Keratinocyte (primary cell): ENCODE measurements at regions not wholly inside any gene's neighbourhood (a gene's known extent, or its start where the extent isn't known, plus 50 kb on each side); places are given as distances from the start of the nearest gene placed in this dataset.

Source experiments
- DNase-seq: peaks from one replicate; pipeline ENCODE4 v3.0.0-alpha.2; 2011; ENCODE audit warnings: low read depth, missing footprints, low spot score
- FAIRE-seq: peaks from 2 replicates; lab custom pipeline; 2011; peaks lifted over from hg19 to GRCh38; lab: Jason Lieb, UNC
- H2AFZ ChIP-seq: 2 replicates; pipeline ENCODE4 v1.6.0; 2012; ENCODE audit warnings: low read length, control low read depth, inconsistent platforms; ENCODE audit not compliant: control insufficient read depth
- H3K27ac ChIP-seq: 2 replicates; pipeline ENCODE4 v1.5.1; 2011; ENCODE audit warnings: low read length; ENCODE audit not compliant: control insufficient read depth, insufficient read depth
- H3K27me3 ChIP-seq: 3 replicates; pipeline ENCODE4 v1.6.0; 2011; ENCODE audit warnings: low read length; ENCODE audit not compliant: control insufficient read depth, insufficient read depth; ENCODE audit errors: extremely low read depth
- H3K36me3 ChIP-seq, 2 experiments: 2 replicates in 1 of 2; 3 replicates in 1 of 2; pipeline ENCODE4 v1.5.1; 2011; ENCODE audit warnings: low read length in 2 of 2, mild to moderate bottlenecking in 1 of 2; ENCODE audit not compliant: control insufficient read depth in 2 of 2, insufficient read depth in 2 of 2; ENCODE audit errors: extremely low read depth in 1 of 2
- H3K4me1 ChIP-seq: 3 replicates; pipeline ENCODE4 v1.5.1; 2011; ENCODE audit warnings: low read length; ENCODE audit not compliant: control insufficient read depth, insufficient read depth; ENCODE audit errors: extremely low read depth
- H3K4me2 ChIP-seq: 3 replicates; pipeline ENCODE4 v1.6.0; 2011; ENCODE audit warnings: low read depth, low read length; ENCODE audit not compliant: control insufficient read depth, insufficient read depth; ENCODE audit errors: extremely low read depth
- H3K4me3 ChIP-seq, 3 experiments: fragments of 200-600 bp in 1 of 3; sonication (generic) in 1 of 3; 2 replicates in 2 of 3; 3 replicates in 1 of 3; pipeline ENCODE4 v1.5.1; 2011 to 2016; ENCODE audit warnings: low read length in 3 of 3, mild to moderate bottlenecking in 3 of 3, control low read depth in 2 of 3, inconsistent platforms in 1 of 3, low read depth in 1 of 3, mixed read lengths in 1 of 3, mixed run types in 1 of 3, moderate library complexity in 1 of 3; ENCODE audit not compliant: control insufficient read depth in 2 of 3, insufficient read depth in 2 of 3; ENCODE audit errors: extremely low read depth in 1 of 3
- H3K79me2 ChIP-seq: 2 replicates; pipeline ENCODE4 v1.6.0; 2012; ENCODE audit warnings: low read length; ENCODE audit not compliant: control insufficient read depth, insufficient read depth
- H3K9ac ChIP-seq: 3 replicates; pipeline ENCODE4 v1.6.0; 2011; ENCODE audit warnings: low read length; ENCODE audit not compliant: control insufficient read depth, insufficient read depth; ENCODE audit errors: extremely low read depth
- H3K9me1 ChIP-seq: 3 replicates; pipeline ENCODE4 v1.6.0; 2011; ENCODE audit warnings: low read length; ENCODE audit not compliant: control insufficient read depth, insufficient read depth; ENCODE audit errors: extremely low read depth
- H3K9me3 ChIP-seq: 2 replicates; pipeline ENCODE4 v1.5.1; 2012; ENCODE audit warnings: low read depth, low read length; ENCODE audit not compliant: control insufficient read depth
- H4K20me1 ChIP-seq: 3 replicates; pipeline ENCODE4 v1.6.0; 2011; ENCODE audit warnings: low read length; ENCODE audit not compliant: control insufficient read depth, insufficient read depth; ENCODE audit errors: extremely low read depth
- EZH2 ChIP-seq: IDR thresholded peaks from one replicate; pipeline ENCODE4 v1.6.1; 2012; ENCODE audit warnings: inconsistent platforms, mild to moderate bottlenecking, low read length, moderate library complexity
- dilution Hi-C: fragments of 300-500 bp; cut with MboI; formaldehyde crosslinking; loops from one replicate; pipeline ENCODE4 v1.7.0; 2020; ENCODE audit warnings: low sequenced_read_pairs; ENCODE audit not compliant: extremely low pct_ligation_motif_present
- TF ChIP-seq, protein P1 (sequence below), 3 experiments: IDR thresholded peaks in 1 of 3; conservative IDR thresholded peaks in 1 of 3; optimal IDR thresholded peaks in 1 of 3; 2 replicates in 2 of 3; 3 replicates in 1 of 3; pipeline versions ENCODE3 to v1.5.1; 2011; ENCODE audit warnings: low read length in 3 of 3, mild to moderate bottlenecking in 3 of 3, moderate library complexity in 2 of 3, control low read depth in 1 of 3, inconsistent platforms in 1 of 3; ENCODE audit not compliant: insufficient read depth in 2 of 3; ENCODE audit errors: extremely low read depth in 1 of 3

- TF ChIP-seq EZH2: no peak
- TF ChIP-seq, protein P1, sequence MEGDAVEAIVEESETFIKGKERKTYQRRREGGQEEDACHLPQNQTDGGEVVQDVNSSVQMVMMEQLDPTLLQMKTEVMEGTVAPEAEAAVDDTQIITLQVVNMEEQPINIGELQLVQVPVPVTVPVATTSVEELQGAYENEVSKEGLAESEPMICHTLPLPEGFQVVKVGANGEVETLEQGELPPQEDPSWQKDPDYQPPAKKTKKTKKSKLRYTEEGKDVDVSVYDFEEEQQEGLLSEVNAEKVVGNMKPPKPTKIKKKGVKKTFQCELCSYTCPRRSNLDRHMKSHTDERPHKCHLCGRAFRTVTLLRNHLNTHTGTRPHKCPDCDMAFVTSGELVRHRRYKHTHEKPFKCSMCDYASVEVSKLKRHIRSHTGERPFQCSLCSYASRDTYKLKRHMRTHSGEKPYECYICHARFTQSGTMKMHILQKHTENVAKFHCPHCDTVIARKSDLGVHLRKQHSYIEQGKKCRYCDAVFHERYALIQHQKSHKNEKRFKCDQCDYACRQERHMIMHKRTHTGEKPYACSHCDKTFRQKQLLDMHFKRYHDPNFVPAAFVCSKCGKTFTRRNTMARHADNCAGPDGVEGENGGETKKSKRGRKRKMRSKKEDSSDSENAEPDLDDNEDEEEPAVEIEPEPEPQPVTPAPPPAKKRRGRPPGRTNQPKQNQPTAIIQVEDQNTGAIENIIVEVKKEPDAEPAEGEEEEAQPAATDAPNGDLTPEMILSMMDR (optimal IDR thresholded peaks at IDR 0.05 in 1 of 3, IDR thresholded peaks at IDR 0.05 in 1 of 3, conservative IDR thresholded peaks at IDR 0.05 in 1 of 3; ENCODE audit: extremely low read depth in 1 of 3, insufficient read depth in 2 of 3, low read length in 3 of 3): no peak
- H2AFZ ChIP-seq: no peak overlapping the region
- H3K4me2 ChIP-seq: no peak overlapping the region
- H3K9me1 ChIP-seq: no peaks in the 10 kb centered on the region
- H3K27ac ChIP-seq: no peak overlapping the region
- H3K79me2 ChIP-seq: no peaks in the 10 kb centered on the region
- no peaks in the 10 kb centered on the region for H3K9me3 ChIP-seq
- no peak for FAIRE-seq
- H3K9ac ChIP-seq: no peak overlapping the region
- dilution Hi-C loops: no loop called here
- no peaks in the 10 kb centered on the region for H4K20me1 ChIP-seq
- peaks cover 19% of the 10 kb centered on the region for H3K27me3 ChIP-seq
- H3K4me1 ChIP-seq: peaks cover 17% of the 10 kb centered on the region
- H3K4me3 ChIP-seq: no peak overlapping the region
- H3K36me3 ChIP-seq: no peaks in the 10 kb centered on the region
- DNase-seq: no peak
Observed at GRCh38 chr7:25864943-25865751, 286.9 kb upstream of the NFE2L3 start.

GRCh38 chr7:25868509-25868908, 283.5 kb upstream of the NFE2L3 start:
- Histone ChIP-seq H3K4me2 (no peak overlapping the region), H3K9ac (no peak overlapping the region), H3K27ac (no peak overlapping the region), H3K27me3 (peaks cover 27% of the 10 kb centered on the region), H3K79me2 (no peaks in the 10 kb centered on the region), H2AFZ (no peak overlapping the region), H3K9me1 (no peaks in the 10 kb centered on the region), H3K36me3 (no peaks in the 10 kb centered on the region), H4K20me1 (no peaks in the 10 kb centered on the region), H3K4me1 (no peaks in the 10 kb centered on the region), H3K9me3 (no peaks in the 10 kb centered on the region), H3K4me3 (no peak overlapping the region)
- no peak for TF ChIP-seq EZH2
- dilution Hi-C loops: no loop called here
- no peak for FAIRE-seq
- DNase-seq: no peak
